ENCODE measurements at regions not wholly inside any gene's neighbourhood (a gene's known extent, or its start where the extent isn't known, plus 50 kb on each side); places are given as distances from the start of the nearest gene placed in this dataset.
A peak's percentile ranks its signal among the peaks of the same experiment; 100 is the strongest.

DNA sequence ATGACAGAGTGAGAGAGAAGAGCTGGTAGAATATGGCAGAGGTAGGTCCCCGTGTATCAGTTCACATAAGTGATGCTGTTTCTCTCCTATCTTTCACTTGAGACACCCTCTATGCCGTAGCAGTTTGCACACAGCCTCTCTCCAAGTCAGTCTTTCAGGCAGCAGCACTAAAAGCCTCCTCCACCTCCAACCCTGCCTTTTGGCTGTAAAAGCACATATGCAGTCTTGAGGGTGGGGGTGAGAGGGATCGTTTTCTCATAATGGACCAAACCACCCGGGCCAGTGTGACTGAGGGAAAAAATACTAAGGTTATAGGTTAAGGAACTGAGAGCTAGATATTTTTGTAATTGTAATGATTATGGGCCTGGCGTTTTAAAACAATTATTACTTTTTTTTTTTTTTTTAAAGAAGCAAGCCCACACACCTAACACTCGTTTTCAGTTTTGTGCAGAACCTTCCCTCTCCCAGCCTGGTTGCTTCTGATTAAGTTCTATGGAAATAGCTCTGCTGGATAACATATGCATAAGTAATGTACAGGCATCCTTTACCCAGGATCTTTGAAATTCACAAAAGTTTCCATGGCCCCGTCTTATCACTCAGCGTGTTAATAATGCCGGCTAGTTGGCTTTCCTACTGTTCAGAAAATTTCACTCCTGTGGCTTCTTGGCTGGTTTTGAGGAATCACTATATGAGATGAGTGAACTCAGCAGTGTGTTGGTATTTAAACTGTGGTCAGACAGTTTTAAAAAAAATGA, 112.2 kb upstream of the MEIS1 start (continued):
- TF ChIP-seq, protein P1, sequence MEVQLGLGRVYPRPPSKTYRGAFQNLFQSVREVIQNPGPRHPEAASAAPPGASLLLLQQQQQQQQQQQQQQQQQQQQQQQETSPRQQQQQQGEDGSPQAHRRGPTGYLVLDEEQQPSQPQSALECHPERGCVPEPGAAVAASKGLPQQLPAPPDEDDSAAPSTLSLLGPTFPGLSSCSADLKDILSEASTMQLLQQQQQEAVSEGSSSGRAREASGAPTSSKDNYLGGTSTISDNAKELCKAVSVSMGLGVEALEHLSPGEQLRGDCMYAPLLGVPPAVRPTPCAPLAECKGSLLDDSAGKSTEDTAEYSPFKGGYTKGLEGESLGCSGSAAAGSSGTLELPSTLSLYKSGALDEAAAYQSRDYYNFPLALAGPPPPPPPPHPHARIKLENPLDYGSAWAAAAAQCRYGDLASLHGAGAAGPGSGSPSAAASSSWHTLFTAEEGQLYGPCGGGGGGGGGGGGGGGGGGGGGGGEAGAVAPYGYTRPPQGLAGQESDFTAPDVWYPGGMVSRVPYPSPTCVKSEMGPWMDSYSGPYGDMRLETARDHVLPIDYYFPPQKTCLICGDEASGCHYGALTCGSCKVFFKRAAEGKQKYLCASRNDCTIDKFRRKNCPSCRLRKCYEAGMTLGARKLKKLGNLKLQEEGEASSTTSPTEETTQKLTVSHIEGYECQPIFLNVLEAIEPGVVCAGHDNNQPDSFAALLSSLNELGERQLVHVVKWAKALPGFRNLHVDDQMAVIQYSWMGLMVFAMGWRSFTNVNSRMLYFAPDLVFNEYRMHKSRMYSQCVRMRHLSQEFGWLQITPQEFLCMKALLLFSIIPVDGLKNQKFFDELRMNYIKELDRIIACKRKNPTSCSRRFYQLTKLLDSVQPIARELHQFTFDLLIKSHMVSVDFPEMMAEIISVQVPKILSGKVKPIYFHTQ (CRISPR knock-in tag; IDR thresholded peaks at IDR 0.05), result no peak
- TF ChIP-seq FOXJ3 (CRISPR knock-in tag; IDR thresholded peaks at IDR 0.05; ENCODE audit: borderline replicate concordance) (no peak), RELA (CRISPR knock-in tag; IDR thresholded peaks at IDR 0.05; ENCODE audit: borderline replicate concordance) (no peak), ZNF317 (CRISPR knock-in tag; IDR thresholded peaks at IDR 0.05; ENCODE audit: borderline replicate concordance, low read depth) (no peak), TCF7 (CRISPR knock-in tag; IDR thresholded peaks at IDR 0.05; ENCODE audit: low read depth) (no peak), TEAD1 (CRISPR knock-in tag; IDR thresholded peaks at IDR 0.05) (no peak)
- TF ChIP-seq, protein P2, sequence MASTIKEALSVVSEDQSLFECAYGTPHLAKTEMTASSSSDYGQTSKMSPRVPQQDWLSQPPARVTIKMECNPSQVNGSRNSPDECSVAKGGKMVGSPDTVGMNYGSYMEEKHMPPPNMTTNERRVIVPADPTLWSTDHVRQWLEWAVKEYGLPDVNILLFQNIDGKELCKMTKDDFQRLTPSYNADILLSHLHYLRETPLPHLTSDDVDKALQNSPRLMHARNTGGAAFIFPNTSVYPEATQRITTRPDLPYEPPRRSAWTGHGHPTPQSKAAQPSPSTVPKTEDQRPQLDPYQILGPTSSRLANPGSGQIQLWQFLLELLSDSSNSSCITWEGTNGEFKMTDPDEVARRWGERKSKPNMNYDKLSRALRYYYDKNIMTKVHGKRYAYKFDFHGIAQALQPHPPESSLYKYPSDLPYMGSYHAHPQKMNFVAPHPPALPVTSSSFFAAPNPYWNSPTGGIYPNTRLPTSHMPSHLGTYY (CRISPR knock-in tag; IDR thresholded peaks at IDR 0.05), result no peak
- TF ChIP-seq, protein P3, sequence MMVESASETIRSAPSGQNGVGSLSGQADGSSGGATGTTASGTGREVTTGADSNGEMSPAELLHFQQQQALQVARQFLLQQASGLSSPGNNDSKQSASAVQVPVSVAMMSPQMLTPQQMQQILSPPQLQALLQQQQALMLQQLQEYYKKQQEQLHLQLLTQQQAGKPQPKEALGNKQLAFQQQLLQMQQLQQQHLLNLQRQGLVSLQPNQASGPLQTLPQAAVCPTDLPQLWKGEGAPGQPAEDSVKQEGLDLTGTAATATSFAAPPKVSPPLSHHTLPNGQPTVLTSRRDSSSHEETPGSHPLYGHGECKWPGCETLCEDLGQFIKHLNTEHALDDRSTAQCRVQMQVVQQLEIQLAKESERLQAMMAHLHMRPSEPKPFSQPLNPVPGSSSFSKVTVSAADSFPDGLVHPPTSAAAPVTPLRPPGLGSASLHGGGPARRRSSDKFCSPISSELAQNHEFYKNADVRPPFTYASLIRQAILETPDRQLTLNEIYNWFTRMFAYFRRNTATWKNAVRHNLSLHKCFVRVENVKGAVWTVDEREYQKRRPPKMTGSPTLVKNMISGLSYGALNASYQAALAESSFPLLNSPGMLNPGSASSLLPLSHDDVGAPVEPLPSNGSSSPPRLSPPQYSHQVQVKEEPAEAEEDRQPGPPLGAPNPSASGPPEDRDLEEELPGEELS (CRISPR knock-in tag; IDR thresholded peaks at IDR 0.05), result no peak

DNA sequence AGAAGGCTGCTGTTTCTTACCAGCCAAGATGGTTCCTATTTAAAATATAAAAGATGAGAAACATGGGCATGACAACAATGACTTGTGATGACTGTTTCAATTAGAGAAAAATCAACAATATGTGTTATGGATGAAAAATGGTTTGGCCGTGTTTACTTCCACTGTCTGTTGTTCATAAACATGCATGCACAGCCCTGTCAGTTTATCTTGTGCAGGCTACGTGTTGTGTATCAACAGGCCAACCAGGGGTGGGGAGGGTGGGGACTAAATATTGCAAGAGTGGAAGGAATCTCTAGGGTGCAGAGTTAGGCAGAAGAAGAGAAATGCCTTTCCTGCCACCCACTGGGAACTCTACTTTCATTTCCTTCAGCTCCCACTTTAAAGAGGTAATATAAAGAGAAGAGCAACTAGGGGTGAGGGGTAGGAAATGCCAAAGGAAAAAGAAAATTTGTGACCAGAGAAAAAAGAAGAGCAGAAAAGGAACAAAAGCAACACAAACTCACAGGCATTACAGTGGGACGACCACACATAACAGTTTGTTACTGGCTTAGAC, 116.8 kb upstream of the MEIS1 start:
- H3K4me3 Mint-ChIP-seq, result no peak overlapping the region
- peaks cover 10% of the 10 kb centered on the region for H3K36me3 Mint-ChIP-seq
- ATAC-seq, result peak; percentile 50
- H3K4me1 Mint-ChIP-seq, result peaks cover 35% of the 10 kb centered on the region
- peak overlapping the region; percentile 73; the same call in 1 of the 2 replicates for H3K27ac Mint-ChIP-seq
- peaks cover 15% of the 10 kb centered on the region for H3K9me3 Mint-ChIP-seq
- ChIA-PET POLR2A (no interaction called here), CTCF (interaction anchor here (0.8 kb wide), 1 partner anchor 19 kb away, joined by 3 read pairs; no protein-coding TSS in a partner anchor)
- H3K27me3 Mint-ChIP-seq (ENCODE audit: low read depth), result peaks cover 2% of the 10 kb centered on the region; the same call in 1 of the 2 replicates
- DNase-seq (ENCODE audit: low spot score), result no peak
- no peak for TF ChIP-seq JUN (CRISPR knock-in tag; IDR thresholded peaks at IDR 0.05)
- no peak for TF ChIP-seq NFE2L1 (CRISPR knock-in tag; IDR thresholded peaks at IDR 0.05)
- TF ChIP-seq GABPB1 (CRISPR knock-in tag; IDR thresholded peaks at IDR 0.05), result no peak
- no peak for TF ChIP-seq JAZF1 (CRISPR knock-in tag; IDR thresholded peaks at IDR 0.05)
- TF ChIP-seq, protein P4, sequence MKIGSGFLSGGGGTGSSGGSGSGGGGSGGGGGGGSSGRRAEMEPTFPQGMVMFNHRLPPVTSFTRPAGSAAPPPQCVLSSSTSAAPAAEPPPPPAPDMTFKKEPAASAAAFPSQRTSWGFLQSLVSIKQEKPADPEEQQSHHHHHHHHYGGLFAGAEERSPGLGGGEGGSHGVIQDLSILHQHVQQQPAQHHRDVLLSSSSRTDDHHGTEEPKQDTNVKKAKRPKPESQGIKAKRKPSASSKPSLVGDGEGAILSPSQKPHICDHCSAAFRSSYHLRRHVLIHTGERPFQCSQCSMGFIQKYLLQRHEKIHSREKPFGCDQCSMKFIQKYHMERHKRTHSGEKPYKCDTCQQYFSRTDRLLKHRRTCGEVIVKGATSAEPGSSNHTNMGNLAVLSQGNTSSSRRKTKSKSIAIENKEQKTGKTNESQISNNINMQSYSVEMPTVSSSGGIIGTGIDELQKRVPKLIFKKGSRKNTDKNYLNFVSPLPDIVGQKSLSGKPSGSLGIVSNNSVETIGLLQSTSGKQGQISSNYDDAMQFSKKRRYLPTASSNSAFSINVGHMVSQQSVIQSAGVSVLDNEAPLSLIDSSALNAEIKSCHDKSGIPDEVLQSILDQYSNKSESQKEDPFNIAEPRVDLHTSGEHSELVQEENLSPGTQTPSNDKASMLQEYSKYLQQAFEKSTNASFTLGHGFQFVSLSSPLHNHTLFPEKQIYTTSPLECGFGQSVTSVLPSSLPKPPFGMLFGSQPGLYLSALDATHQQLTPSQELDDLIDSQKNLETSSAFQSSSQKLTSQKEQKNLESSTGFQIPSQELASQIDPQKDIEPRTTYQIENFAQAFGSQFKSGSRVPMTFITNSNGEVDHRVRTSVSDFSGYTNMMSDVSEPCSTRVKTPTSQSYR (CRISPR knock-in tag; IDR thresholded peaks at IDR 0.05), result no peak
- TF ChIP-seq, protein P5, sequence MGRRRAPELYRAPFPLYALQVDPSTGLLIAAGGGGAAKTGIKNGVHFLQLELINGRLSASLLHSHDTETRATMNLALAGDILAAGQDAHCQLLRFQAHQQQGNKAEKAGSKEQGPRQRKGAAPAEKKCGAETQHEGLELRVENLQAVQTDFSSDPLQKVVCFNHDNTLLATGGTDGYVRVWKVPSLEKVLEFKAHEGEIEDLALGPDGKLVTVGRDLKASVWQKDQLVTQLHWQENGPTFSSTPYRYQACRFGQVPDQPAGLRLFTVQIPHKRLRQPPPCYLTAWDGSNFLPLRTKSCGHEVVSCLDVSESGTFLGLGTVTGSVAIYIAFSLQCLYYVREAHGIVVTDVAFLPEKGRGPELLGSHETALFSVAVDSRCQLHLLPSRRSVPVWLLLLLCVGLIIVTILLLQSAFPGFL (CRISPR knock-in tag; IDR thresholded peaks at IDR 0.05; ENCODE audit: borderline replicate concordance), result no peak
- TF ChIP-seq, protein P6, sequence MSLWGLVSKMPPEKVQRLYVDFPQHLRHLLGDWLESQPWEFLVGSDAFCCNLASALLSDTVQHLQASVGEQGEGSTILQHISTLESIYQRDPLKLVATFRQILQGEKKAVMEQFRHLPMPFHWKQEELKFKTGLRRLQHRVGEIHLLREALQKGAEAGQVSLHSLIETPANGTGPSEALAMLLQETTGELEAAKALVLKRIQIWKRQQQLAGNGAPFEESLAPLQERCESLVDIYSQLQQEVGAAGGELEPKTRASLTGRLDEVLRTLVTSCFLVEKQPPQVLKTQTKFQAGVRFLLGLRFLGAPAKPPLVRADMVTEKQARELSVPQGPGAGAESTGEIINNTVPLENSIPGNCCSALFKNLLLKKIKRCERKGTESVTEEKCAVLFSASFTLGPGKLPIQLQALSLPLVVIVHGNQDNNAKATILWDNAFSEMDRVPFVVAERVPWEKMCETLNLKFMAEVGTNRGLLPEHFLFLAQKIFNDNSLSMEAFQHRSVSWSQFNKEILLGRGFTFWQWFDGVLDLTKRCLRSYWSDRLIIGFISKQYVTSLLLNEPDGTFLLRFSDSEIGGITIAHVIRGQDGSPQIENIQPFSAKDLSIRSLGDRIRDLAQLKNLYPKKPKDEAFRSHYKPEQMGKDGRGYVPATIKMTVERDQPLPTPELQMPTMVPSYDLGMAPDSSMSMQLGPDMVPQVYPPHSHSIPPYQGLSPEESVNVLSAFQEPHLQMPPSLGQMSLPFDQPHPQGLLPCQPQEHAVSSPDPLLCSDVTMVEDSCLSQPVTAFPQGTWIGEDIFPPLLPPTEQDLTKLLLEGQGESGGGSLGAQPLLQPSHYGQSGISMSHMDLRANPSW (CRISPR knock-in tag; conservative IDR thresholded peaks at IDR 0.05; ENCODE audit: low read depth), result no peak
- no peak for TF ChIP-seq ESRRA (CRISPR knock-in tag; IDR thresholded peaks at IDR 0.05; ENCODE audit: borderline replicate concordance)
- TF ChIP-seq, protein P7, sequence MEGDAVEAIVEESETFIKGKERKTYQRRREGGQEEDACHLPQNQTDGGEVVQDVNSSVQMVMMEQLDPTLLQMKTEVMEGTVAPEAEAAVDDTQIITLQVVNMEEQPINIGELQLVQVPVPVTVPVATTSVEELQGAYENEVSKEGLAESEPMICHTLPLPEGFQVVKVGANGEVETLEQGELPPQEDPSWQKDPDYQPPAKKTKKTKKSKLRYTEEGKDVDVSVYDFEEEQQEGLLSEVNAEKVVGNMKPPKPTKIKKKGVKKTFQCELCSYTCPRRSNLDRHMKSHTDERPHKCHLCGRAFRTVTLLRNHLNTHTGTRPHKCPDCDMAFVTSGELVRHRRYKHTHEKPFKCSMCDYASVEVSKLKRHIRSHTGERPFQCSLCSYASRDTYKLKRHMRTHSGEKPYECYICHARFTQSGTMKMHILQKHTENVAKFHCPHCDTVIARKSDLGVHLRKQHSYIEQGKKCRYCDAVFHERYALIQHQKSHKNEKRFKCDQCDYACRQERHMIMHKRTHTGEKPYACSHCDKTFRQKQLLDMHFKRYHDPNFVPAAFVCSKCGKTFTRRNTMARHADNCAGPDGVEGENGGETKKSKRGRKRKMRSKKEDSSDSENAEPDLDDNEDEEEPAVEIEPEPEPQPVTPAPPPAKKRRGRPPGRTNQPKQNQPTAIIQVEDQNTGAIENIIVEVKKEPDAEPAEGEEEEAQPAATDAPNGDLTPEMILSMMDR (IDR thresholded peaks at IDR 0.05), result no peak
- TF ChIP-seq MYBL2 (CRISPR knock-in tag; IDR thresholded peaks at IDR 0.05), result no peak
- TF ChIP-seq CBFB (CRISPR knock-in tag; IDR thresholded peaks at IDR 0.05; ENCODE audit: low read depth), result no peak

All from WTC11 (cell line).